Astrocyte of the spinal cord (primary cell): ENCODE measurements at regions not wholly inside any gene's neighbourhood (a gene's known extent, or its start where the extent isn't known, plus 50 kb on each side); places are given as distances from the start of the nearest gene placed in this dataset.

Source experiments
- DNase-seq: peaks from one replicate; pipeline ENCODE4 v3.0.0; 2011; ENCODE audit warnings: low read depth, low spot score
- H3K4me3 ChIP-seq: 2 replicates; pipeline ENCODE4 v1.5.1; 2011; ENCODE audit warnings: low read depth, mild to moderate bottlenecking, low read length, moderate library complexity
- CTCF ChIP-seq: IDR thresholded peaks from 2 replicates; pipeline ENCODE4 v1.5.1; 2012; ENCODE audit warnings: low read depth, mild to moderate bottlenecking, low read length, inconsistent platforms
- in situ Hi-C: cut with HindIII; loops from 2 replicates; pipeline ENCODE4 v1.10.0; 2017; ENCODE audit warnings: low sequenced_read_pairs

- no peak overlapping the region for H3K4me3 ChIP-seq
- DNase-seq = no peak
- TF ChIP-seq CTCF = no peak
- in situ Hi-C loops = no loop called here
These were observed 1050.4 kb downstream of the STIM2 start for GRCh38 chr4:27911047-27911446.

- in situ Hi-C loops = no loop called here
- no peak for TF ChIP-seq CTCF
These were observed 1053.1 kb downstream of the STIM2 start for GRCh38 chr4:27913738-27914137.

GRCh38 chr4:27915822-27916221, 1055.2 kb downstream of the STIM2 start:
- no peak for TF ChIP-seq CTCF
- H3K4me3 ChIP-seq = no peak overlapping the region
- in situ Hi-C loops = no loop called here
- DNase-seq = no peak

More at GRCh38 chr4:27913738-27914137, 1053.1 kb downstream of the STIM2 start:
- no peak for DNase-seq
- no peak overlapping the region for H3K4me3 ChIP-seq

- TF ChIP-seq CTCF = no peak
- DNase-seq = no peak
- in situ Hi-C loops = no loop called here
- no peak overlapping the region for H3K4me3 ChIP-seq
These were observed 1056.0 kb downstream of the STIM2 start for GRCh38 chr4:27916452-27917184.

- no peak for DNase-seq
- TF ChIP-seq CTCF = no peak
- in situ Hi-C loops = no loop called here
- H3K4me3 ChIP-seq = no peak overlapping the region
These were observed 1056.7 kb downstream of the STIM2 start for GRCh38 chr4:27917381-27917780.

- H3K4me3 ChIP-seq = no peak overlapping the region
- peak; percentile 14 for DNase-seq
- in situ Hi-C loops = no loop called here
- TF ChIP-seq CTCF = no peak
These were observed 1060.6 kb downstream of the STIM2 start for GRCh38 chr4:27921231-27921630.
